Caco-2 (cell line): ENCODE measurements at regions not wholly inside any gene's neighbourhood (a gene's known extent, or its start where the extent isn't known, plus 50 kb on each side); places are given as distances from the start of the nearest gene placed in this dataset.

Source experiments
- BruUV-seq: library from RNA; stranded (reverse); fragments of 400-500 nt; replicated peaks from 2 replicates; lab custom pipeline; 2021; lab: Mats Ljungman, UMichigan
- CTCF ChIA-PET: fragments of 300-600 bp; sonication (Branson Sonifier 250); formaldehyde crosslinking; loops from one replicate; lab custom pipeline; 2022; ENCODE audit warnings: antibody characterized with exemption; lab: Charles Lee
- POLR2A ChIA-PET: fragments of 300-600 bp; sonication (Branson Sonifier 250); formaldehyde crosslinking; loops from one replicate; lab custom pipeline; 2022; ENCODE audit warnings: antibody characterized with exemption; lab: Charles Lee
- DNase-seq, 2 experiments: peaks; one replicate each; pipeline versions ENCODE4 v3.0.0 to v3.0.0-alpha.2; 2020 to 2022
- H3K27me3 ChIP-seq: replicated peaks from 2 replicates; pipeline ENCODE4 v1.6.0; 2011; ENCODE audit warnings: low read length; ENCODE audit not compliant: control insufficient read depth, insufficient read depth
- H3K36me3 ChIP-seq: 2 replicates; pipeline ENCODE4 v1.5.1; 2011; ENCODE audit warnings: low read length; ENCODE audit not compliant: control insufficient read depth, insufficient read depth
- H3K4me1 ChIP-seq: fragments of 250-450 bp; sonication (Bioruptor Pico); 2 replicates; pipeline ENCODE4 v1.5.1; 2020; ENCODE audit warnings: mild to moderate bottlenecking
- H3K4me3 ChIP-seq: 2 replicates; pipeline ENCODE4 v1.5.1; 2011; ENCODE audit warnings: low read depth, mild to moderate bottlenecking, control low read depth, low read length
- H3K9me3 ChIP-seq: fragments of 250-450 bp; sonication (Bioruptor Pico); 2 replicates; pipeline ENCODE4 v1.5.1; 2020; ENCODE audit warnings: mild to moderate bottlenecking, moderate library complexity
- H3K27ac Mint-ChIP-seq: one replicate; pipeline ENCODE4 v1.8.0; 2022; ENCODE audit warnings: mixed read lengths; ENCODE audit not compliant: unreplicated experiment
- H3K27me3 Mint-ChIP-seq: one replicate; pipeline ENCODE4 v1.8.0; 2022; ENCODE audit warnings: mixed read lengths; ENCODE audit not compliant: insufficient read depth, unreplicated experiment
- H3K36me3 Mint-ChIP-seq: one replicate; pipeline ENCODE4 v1.8.0; 2022; ENCODE audit warnings: mild to moderate bottlenecking, mixed read lengths; ENCODE audit not compliant: insufficient read depth, unreplicated experiment
- H3K4me1 Mint-ChIP-seq: one replicate; pipeline ENCODE4 v1.8.0; 2022; ENCODE audit warnings: low read depth, mixed read lengths; ENCODE audit not compliant: unreplicated experiment
- H3K4me3 Mint-ChIP-seq: one replicate; pipeline ENCODE4 v1.8.0; 2022; ENCODE audit warnings: mild to moderate bottlenecking, moderate library complexity, mixed read lengths; ENCODE audit not compliant: unreplicated experiment
- H3K9me3 Mint-ChIP-seq: one replicate; pipeline ENCODE4 v1.8.0; 2022; ENCODE audit warnings: mixed read lengths; ENCODE audit not compliant: unreplicated experiment
- intact Hi-C: fragments of 100-400 bp; cut with micrococcal nuclease; formaldehyde crosslinking; loops from one replicate; pipeline ENCODE4 v1.10.0; 2022; ENCODE audit not compliant: unreplicated experiment
- TF ChIP-seq, protein P1 (sequence below), 2 experiments: fragments of 200-600 bp in 1 of 2; IDR thresholded peaks; 1 replicate in 1 of 2; 2 replicates in 1 of 2; pipeline versions ENCODE4 v1.5.1 to v1.8.0; 2011 to 2022; ENCODE audit warnings: antibody characterized with exemption in 1 of 2, control low read depth in 1 of 2, inconsistent platforms in 1 of 2, low read depth in 1 of 2, low read length in 1 of 2, mild to moderate bottlenecking in 1 of 2, moderate library complexity in 1 of 2; ENCODE audit not compliant: insufficient read depth in 1 of 2, severe bottlenecking in 1 of 2, unreplicated experiment in 1 of 2

DNA sequence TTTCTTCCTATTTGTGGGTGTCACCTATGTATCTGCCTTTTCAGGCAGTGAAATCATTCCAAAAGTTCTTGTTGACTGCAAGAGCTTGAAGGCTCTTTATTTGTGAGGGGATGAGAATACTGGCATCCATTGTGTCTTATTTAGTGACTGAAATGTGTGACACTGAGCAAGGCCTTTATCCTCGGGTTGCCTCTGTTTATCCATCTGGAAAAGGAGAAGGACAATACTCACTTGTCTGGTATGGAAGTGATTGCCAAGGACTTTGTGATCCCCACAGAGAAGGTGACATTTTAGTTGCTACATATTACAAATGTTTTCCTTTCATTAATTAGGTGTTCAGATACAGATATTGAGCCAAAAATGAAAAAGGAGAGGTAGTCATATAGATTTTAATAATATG, 80.2 kb downstream of the ARRDC3 start:
- Histone ChIP-seq H3K27me3 (no peaks in the 10 kb centered on the region), H3K4me1 (no peaks in the 10 kb centered on the region), H3K9me3 (no peaks in the 10 kb centered on the region), H3K36me3 (no peaks in the 10 kb centered on the region), H3K4me3 (no peak overlapping the region)
- Mint-ChIP-seq H3K27ac (no peak overlapping the region), H3K9me3 (no peaks in the 10 kb centered on the region), H3K36me3 (no peaks in the 10 kb centered on the region), H3K4me1 (no peaks in the 10 kb centered on the region), H3K27me3 (no peaks in the 10 kb centered on the region), H3K4me3 (no peak overlapping the region)
- DNase-seq = no peak
- BruUV-seq = no TSS peak
- TF ChIP-seq, protein P1, sequence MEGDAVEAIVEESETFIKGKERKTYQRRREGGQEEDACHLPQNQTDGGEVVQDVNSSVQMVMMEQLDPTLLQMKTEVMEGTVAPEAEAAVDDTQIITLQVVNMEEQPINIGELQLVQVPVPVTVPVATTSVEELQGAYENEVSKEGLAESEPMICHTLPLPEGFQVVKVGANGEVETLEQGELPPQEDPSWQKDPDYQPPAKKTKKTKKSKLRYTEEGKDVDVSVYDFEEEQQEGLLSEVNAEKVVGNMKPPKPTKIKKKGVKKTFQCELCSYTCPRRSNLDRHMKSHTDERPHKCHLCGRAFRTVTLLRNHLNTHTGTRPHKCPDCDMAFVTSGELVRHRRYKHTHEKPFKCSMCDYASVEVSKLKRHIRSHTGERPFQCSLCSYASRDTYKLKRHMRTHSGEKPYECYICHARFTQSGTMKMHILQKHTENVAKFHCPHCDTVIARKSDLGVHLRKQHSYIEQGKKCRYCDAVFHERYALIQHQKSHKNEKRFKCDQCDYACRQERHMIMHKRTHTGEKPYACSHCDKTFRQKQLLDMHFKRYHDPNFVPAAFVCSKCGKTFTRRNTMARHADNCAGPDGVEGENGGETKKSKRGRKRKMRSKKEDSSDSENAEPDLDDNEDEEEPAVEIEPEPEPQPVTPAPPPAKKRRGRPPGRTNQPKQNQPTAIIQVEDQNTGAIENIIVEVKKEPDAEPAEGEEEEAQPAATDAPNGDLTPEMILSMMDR (IDR thresholded peaks at IDR 0.05; ENCODE audit: insufficient read depth in 1 of 2, low read depth in 1 of 2, low read length in 1 of 2, severe bottlenecking in 1 of 2, unreplicated experiment in 1 of 2) = no peak
- ChIA-PET CTCF (interaction anchor here (0.7 kb wide), 1 partner anchor 82 kb away, joined by 4 read pairs; no protein-coding TSS in a partner anchor), POLR2A (no interaction called here)
- intact Hi-C loops = no loop called here

DNA sequence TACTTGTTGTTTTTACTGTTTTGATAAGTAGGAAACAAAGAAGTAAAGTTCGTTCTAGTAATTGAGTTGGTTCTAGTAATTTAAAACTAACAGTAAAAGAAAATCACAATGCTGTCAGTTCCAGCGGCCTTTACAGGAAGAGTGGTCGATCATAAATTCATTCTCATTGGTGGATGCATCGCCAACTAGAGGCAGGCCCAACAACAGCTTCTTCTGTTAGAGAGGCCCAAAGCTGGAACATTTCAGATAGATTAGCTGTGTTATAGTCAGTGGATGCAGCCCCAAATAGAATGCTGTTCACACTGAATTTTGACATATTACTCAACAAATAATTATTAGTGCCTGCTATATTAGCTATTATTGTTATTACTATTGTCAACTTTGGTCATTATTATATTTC, 80.8 kb downstream of the ARRDC3 start:
- intact Hi-C loops = no loop called here
- H3K9me3 ChIP-seq = no peaks in the 10 kb centered on the region
- Mint-ChIP-seq H3K4me1 (no peaks in the 10 kb centered on the region), H3K9me3 (no peaks in the 10 kb centered on the region), H3K27me3 (no peaks in the 10 kb centered on the region), H3K4me3 (no peak overlapping the region), H3K27ac (no peak overlapping the region), H3K36me3 (no peaks in the 10 kb centered on the region)
- TF ChIP-seq, protein P1 (IDR thresholded peaks at IDR 0.05; ENCODE audit: insufficient read depth in 1 of 2, low read depth in 1 of 2, low read length in 1 of 2, severe bottlenecking in 1 of 2, unreplicated experiment in 1 of 2) = peak in 1 of 2 experiments; percentile 32
- ChIA-PET POLR2A (no interaction called here), CTCF (interaction anchor here (0.7 kb wide), 1 partner anchor 82 kb away, joined by 4 read pairs; no protein-coding TSS in a partner anchor)
- H3K36me3 ChIP-seq = no peaks in the 10 kb centered on the region
- no peak for DNase-seq
- H3K4me1 ChIP-seq = no peaks in the 10 kb centered on the region
- no peaks in the 10 kb centered on the region for H3K27me3 ChIP-seq
- BruUV-seq = no TSS peak
- H3K4me3 ChIP-seq = no peak overlapping the region

GRCh38 chr5:91301106-91301846, 81.8 kb downstream of the ARRDC3 start:
- H3K27me3 Mint-ChIP-seq = no peaks in the 10 kb centered on the region
- no peak for DNase-seq
- H3K4me3 Mint-ChIP-seq = no peak overlapping the region
- H3K9me3 Mint-ChIP-seq = no peaks in the 10 kb centered on the region
- no peak overlapping the region for H3K27ac Mint-ChIP-seq
- no peaks in the 10 kb centered on the region for H3K36me3 Mint-ChIP-seq
- H3K36me3 ChIP-seq = no peaks in the 10 kb centered on the region
- TF ChIP-seq, protein P1 (IDR thresholded peaks at IDR 0.05; ENCODE audit: insufficient read depth in 1 of 2, low read depth in 1 of 2, low read length in 1 of 2, severe bottlenecking in 1 of 2, unreplicated experiment in 1 of 2) = no peak
- no TSS peak for BruUV-seq
- no peaks in the 10 kb centered on the region for H3K4me1 Mint-ChIP-seq
- no peak overlapping the region for H3K4me3 ChIP-seq
- H3K9me3 ChIP-seq = no peaks in the 10 kb centered on the region
- no peaks in the 10 kb centered on the region for H3K27me3 ChIP-seq
- CTCF ChIA-PET = interaction anchor here (0.7 kb wide), 1 partner anchor 20 kb away, joined by 3 read pairs; no protein-coding TSS in a partner anchor
- POLR2A ChIA-PET = interaction anchor here (0.6 kb wide), 1 partner anchor 49 kb away, joined by 3 read pairs; no protein-coding TSS in a partner anchor
- intact Hi-C loops = no loop called here
- no peaks in the 10 kb centered on the region for H3K4me1 ChIP-seq
